NOMO-1 (cell line): ENCODE measurements at regions not wholly inside any gene's neighbourhood (a gene's known extent, or its start where the extent isn't known, plus 50 kb on each side); places are given as distances from the start of the nearest gene placed in this dataset.
A peak's percentile ranks its signal among the peaks of the same experiment; 100 is the strongest.

Experiments
- DNase-seq, 2 experiments: peaks; one replicate each; lab custom pipeline; 2025; ENCODE audit not compliant: unreplicated experiment in 2 of 2; lab: John Stamatoyannopoulos, UW

GRCh38 chr18:56386856-56387255 lies 251.5 kb downstream of the TXNL1 start:
- no peak for DNase-seq

GRCh38 chr18:56383349-56383748 lies 255.0 kb downstream of the TXNL1 start:
- no peak for DNase-seq

- DNase-seq, result no peak
Observed at GRCh38 chr18:56382541-56382940, 255.9 kb downstream of the TXNL1 start.

DNA sequence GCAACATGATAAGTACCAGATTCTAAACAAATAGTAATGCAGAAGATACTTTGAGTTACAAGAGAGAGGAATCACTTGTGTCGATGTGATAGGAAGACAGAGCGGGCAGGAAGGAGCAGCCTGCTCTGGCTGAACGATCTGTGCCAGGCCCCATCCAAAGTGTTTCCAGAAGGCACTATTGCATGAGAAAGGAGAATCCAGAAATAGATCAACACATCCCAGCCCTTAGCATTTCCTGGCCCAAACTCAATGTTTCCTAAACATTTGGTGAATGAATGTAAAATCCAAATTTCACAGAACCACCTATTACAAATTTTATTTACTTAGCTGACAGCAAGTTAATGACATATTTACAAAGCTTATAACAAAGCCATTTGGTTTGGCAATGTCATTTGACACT lies 257.2 kb downstream of the TXNL1 start:
- no peak for DNase-seq

GRCh38 chr18:56380685-56381084 lies 257.7 kb downstream of the TXNL1 start:
- no peak for DNase-seq

GRCh38 chr18:56379256-56379655 lies 259.1 kb downstream of the TXNL1 start:
- no peak for DNase-seq

- no peak for DNase-seq
Observed at GRCh38 chr18:56377231-56377630, 261.2 kb downstream of the TXNL1 start.

DNA sequence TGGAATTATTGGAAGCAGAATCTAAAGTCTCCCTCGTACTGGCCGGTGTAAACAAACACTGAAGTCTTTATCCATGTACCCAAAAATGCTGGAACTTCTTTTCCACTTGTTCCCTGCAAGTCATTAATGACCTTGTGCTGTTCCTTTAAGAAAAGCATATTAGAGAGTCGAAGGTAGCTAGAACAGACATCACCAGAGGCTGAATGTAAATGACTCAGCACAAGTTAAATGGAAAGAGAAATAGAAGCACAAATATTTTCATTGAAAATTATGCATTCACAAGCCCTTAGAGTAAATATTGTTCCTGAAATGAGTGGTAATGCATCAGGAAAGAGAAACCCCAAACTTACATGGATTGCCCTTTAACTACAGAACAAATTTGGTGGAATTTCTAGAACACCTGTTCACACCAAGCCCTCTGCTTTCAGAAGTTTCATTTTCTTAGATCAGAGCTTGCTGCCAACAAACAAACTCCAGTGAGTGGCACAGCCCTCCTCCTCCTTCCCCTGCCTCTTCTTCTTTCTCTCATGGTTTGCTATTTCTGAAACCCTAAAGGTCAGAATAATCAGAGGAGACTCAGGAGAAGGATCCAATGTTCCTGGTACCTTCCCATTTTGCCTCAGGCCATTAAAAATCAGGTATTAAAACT lies 264.3 kb downstream of the TXNL1 start:
- DNase-seq, result no peak

DNA sequence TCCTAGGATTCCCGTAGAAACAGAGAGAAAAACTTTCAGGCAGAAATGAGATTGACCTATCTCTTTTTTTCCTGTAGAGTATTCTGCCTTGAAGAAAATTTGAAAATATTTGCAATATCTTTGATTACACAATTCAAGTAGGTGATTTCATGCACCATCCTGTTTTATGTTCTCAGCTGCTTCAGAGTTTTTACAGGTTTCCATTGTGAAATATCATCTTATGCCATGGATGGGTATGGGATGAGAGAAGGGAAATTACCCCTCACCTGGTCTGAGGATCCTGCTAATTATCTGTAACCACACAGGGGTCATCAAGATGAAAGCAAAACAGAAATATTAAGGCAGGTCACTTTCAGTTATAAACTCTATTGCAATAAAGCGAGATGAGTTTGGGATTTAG lies 264.8 kb downstream of the TXNL1 start:
- no peak for DNase-seq

DNA sequence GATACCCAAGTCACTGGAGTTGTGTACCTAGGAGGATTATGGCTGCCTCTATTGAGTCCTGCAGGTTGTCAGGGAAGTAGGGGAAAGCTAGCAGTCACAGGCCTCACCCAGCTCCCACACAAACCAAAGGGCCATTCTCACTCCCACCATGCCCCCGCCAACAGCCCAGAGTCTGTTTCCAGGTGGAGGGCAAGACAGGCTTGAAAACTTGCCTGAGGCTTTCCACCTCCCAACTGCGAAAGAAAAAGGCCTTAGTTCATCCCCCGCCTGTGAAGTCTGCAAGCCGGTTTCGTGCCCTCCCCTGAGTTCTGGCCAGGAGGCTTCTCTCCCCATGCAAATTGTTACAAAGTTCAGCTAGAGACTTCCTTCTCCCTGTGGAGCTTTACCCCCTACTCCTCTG lies 270.3 kb downstream of the TXNL1 start:
- DNase-seq, result no peak

DNA sequence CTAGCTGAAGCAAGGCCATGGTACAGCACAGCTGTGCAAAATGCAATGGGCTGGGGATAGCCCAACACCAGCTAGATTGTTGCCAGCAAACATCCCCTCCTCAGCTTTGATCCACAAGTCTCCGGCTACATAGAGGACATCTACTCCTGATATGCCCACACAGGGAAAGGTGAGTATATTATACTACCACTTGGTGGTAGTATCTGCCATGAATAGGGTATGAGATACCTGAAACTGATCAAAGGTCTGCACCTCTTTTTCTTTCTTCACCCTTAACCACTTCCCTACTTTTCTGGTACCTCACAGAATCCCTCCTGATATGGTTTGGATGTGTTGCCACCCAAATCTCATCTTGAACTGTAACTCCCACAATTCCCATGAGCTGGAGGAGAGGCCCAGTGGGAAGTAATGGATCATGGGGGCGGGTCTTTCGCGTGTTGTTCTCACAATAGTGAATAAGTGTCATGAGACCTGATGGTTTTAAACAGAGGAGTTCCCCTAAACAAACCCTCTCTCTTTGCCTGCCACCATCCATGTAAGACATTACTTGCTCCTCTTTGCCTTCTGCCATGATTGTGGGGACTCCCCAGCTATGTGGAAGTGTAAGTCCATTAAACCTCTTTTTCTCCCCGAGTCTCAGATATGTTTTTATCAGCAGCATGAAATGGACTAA lies 279.6 kb downstream of the TXNL1 start:
- DNase-seq, result no peak

- DNase-seq, result no peak
Observed at GRCh38 chr18:56353663-56354260, 284.6 kb downstream of the TXNL1 start.

- no peak for DNase-seq
Observed at GRCh38 chr18:56351911-56352500, 286.4 kb downstream of the TXNL1 start.

DNA sequence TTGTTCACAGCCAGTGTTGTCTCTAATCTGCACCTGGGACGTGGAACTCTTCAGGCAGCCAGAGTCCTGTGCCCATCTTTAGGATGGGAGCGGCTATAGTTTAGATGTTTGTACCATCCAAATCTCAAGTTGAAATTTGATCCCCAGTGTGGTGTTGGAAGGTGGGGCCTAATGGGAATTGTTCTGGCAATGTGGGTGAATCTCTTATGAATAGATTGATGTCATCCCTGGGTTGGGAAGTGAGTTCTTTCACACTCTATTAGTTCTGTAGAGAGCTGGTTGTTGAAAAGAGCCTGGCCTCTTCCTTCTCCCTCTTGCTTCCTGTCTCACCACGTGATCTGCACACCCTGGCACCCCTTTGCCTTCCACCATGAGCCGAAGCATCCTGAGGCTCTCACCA lies 300.9 kb downstream of the TXNL1 start:
- DNase-seq, result no peak

DNA sequence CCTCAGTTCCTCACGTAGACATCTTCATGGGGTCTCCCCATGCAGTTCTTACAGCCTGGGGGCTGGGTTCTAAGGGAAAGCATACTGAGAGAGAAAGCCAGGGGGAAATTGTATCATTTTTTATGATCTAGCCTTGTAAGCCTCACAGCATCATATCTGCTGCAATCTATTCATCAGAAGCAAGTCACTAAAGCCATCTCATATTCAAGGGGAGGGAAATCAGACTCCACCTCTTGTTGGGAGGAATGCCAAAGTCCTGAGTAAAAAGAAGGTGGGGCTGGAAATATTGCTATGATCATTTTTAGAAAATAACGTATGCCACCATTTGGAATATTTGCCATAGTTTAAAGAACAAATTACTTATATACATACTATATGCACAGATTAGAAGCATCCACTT lies 304.6 kb downstream of the TXNL1 start:
- DNase-seq, result no peak

- no peak for DNase-seq
Observed at GRCh38 chr18:56333146-56333545, 305.2 kb downstream of the TXNL1 start.

DNA sequence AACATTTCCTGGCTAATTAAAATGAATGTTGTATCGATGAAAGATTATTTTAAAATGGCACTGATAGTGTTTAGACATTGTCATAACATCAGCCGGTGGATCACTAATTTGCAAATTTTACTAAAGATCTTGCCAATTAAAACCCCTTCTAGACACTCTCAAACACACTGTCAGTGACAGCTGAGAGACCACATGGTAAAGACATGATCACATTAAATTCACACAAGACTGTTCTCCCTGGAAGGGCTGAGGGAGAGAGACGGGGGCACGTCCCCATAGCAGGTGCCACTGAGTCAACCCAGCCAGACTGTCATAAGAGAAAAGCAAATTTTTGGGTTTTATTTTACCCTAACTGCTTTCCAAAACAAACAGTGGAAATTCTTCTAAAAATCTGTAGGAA lies 306.0 kb downstream of the TXNL1 start:
- DNase-seq, result no peak

DNA sequence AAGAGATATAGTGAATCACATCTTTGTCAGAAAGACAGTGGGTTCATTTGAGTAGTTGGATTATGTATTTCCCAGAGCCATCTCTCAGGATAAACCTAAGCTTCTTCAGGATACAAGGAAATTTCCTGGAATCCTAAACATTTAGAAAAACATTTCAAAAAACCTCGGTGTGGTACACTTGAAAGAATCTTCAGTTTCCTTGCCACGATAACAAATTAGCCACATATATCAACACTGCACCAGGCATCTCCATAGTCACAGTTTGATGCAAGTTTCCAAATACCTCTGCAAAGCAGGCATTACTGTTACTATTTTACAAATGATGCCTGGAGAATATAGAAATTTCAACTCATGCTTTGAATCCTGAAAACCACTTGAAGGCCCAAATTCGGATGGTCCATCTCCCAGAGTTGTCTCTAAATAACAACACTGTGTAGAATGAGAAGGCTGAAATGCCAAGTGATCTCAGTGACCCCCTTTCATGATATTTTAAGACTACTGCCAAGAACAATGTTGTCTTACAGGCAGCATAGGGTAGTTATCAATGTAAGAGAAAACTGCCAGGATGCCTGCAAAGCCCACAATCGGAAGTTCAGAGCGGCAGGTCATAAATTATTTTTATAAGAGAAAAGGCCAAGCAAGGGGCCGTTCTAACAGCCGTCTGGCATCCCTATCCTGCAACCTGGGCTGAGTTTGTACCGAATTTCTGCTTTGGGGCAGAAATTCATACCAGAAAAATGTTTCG lies 307.9 kb downstream of the TXNL1 start:
- DNase-seq, result peak; percentile 84 to 89

- no peak for DNase-seq
Observed at GRCh38 chr18:56329536-56329935, 308.9 kb downstream of the TXNL1 start.

DNA sequence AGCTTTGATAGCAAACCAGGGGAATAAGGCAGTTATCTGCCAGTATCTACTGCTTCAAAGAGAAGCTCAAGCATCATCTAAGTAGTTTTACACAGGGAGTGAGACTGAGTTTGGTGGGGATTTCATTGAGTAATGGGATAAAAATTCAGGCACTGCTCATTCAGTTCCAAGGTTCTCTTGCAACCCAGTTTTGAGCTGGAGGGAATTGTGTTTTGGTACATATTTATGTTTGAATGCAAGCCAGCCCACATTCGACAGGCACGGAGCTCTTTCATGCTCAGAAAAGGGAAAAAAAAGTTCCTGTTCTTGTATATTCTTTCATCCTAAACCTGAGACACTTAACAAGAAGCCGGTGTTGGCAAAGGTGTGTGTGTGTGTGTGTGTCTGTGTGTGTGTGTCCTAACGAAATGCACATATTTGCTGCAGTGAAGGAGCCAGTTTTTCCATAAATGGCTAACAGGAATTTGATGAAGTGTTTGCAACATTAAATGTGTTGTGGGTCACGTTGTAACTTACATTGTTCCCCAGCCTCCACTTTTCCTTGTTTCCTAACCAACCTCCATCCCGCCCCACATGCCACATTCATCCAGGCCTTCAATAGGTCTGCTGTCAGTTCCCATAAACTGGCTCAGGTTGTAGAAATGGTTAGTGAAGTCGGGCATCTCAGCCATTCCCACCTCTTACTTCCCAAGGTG lies 311.1 kb downstream of the TXNL1 start:
- no peak for DNase-seq
